ENCODE measurements at regions not wholly inside any gene's neighbourhood (a gene's known extent, or its start where the extent isn't known, plus 50 kb on each side); places are given as distances from the start of the nearest gene placed in this dataset.

GRCh38 chr6:141028791-141029280, 1103.9 kb upstream of the GJE1 start:
- no peaks in the 10 kb centered on the region for H3K27me3 ChIP-seq (ENCODE audit: insufficient read depth, low read depth, low read length)
- no peaks in the 10 kb centered on the region for H4K20me1 ChIP-seq (ENCODE audit: insufficient read depth)
- H3K4me2 ChIP-seq (ENCODE audit: low read length) = no peak overlapping the region
- no peaks in the 10 kb centered on the region for H3K79me2 ChIP-seq (replicated peaks; ENCODE audit: insufficient read depth, low read length)
- no peaks in the 10 kb centered on the region for H3F3A ChIP-seq (ENCODE audit: insufficient read depth, low read length, poor library complexity, severe bottlenecking)
- TF ChIP-seq CTCF (IDR thresholded peaks at IDR 0.05; ENCODE audit: poor library complexity, severe bottlenecking) (no peak), RAD21 (conservative IDR thresholded peaks at IDR 0.05) (no peak), SMC3 (conservative IDR thresholded peaks at IDR 0.05; ENCODE audit: poor library complexity) (no peak), TAF1 (IDR thresholded peaks at IDR 0.05; ENCODE audit: low read depth) (no peak), EP300 (conservative IDR thresholded peaks at IDR 0.05; ENCODE audit: poor library complexity, severe bottlenecking) (no peak), MXI1 (conservative IDR thresholded peaks at IDR 0.05; ENCODE audit: poor library complexity, severe bottlenecking) (no peak), EZH2 (IDR thresholded peaks at IDR 0.05; ENCODE audit: borderline replicate concordance, insufficient read depth, low read length, poor library complexity, severe bottlenecking) (no peak), REST (IDR thresholded peaks at IDR 0.05; ENCODE audit: borderline replicate concordance) (no peak), POLR2AphosphoS5 (IDR thresholded peaks at IDR 0.05) (no peak)
- no peaks in the 10 kb centered on the region for H3K9me2 ChIP-seq (ENCODE audit: insufficient read depth, low read length)
- H3K36me3 ChIP-seq (ENCODE audit: insufficient read depth, low read length) = no peaks in the 10 kb centered on the region
- H2AFZ ChIP-seq (ENCODE audit: low read depth, low read length) = no peak overlapping the region
- no peaks in the 10 kb centered on the region for H3K9me3 ChIP-seq (ENCODE audit: low read length)
- no peak overlapping the region for H3K9ac ChIP-seq (ENCODE audit: low read length)
- no peak overlapping the region for H3K27ac ChIP-seq (ENCODE audit: low read length)
- H3K4me3 ChIP-seq (ENCODE audit: low read length) = no peak overlapping the region

GRCh38 chr6:141026504-141026903, 1106.2 kb upstream of the GJE1 start:
- H3K27ac ChIP-seq (ENCODE audit: low read length) = no peak overlapping the region
- no peak overlapping the region for H3K9ac ChIP-seq (ENCODE audit: low read length)
- H2AFZ ChIP-seq (ENCODE audit: low read depth, low read length) = no peak overlapping the region
- no peak overlapping the region for H3K4me3 ChIP-seq (ENCODE audit: low read length)
- TF ChIP-seq MXI1 (conservative IDR thresholded peaks at IDR 0.05; ENCODE audit: poor library complexity, severe bottlenecking) (no peak), CTCF (IDR thresholded peaks at IDR 0.05; ENCODE audit: poor library complexity, severe bottlenecking) (no peak), TAF1 (IDR thresholded peaks at IDR 0.05; ENCODE audit: low read depth) (no peak), SMC3 (conservative IDR thresholded peaks at IDR 0.05; ENCODE audit: poor library complexity) (no peak), POLR2AphosphoS5 (IDR thresholded peaks at IDR 0.05) (no peak), EP300 (conservative IDR thresholded peaks at IDR 0.05; ENCODE audit: poor library complexity, severe bottlenecking) (no peak)
- no peaks in the 10 kb centered on the region for H3K79me2 ChIP-seq (replicated peaks; ENCODE audit: insufficient read depth, low read length)
- no peaks in the 10 kb centered on the region for H4K20me1 ChIP-seq (ENCODE audit: insufficient read depth)
- no peaks in the 10 kb centered on the region for H3F3A ChIP-seq (ENCODE audit: insufficient read depth, low read length, poor library complexity, severe bottlenecking)
- no peaks in the 10 kb centered on the region for H3K9me3 ChIP-seq (ENCODE audit: low read length)
- H3K36me3 ChIP-seq (ENCODE audit: insufficient read depth, low read length) = no peaks in the 10 kb centered on the region
- no peaks in the 10 kb centered on the region for H3K27me3 ChIP-seq (ENCODE audit: insufficient read depth, low read depth, low read length)
- H3K9me2 ChIP-seq (ENCODE audit: insufficient read depth, low read length) = no peaks in the 10 kb centered on the region
- no peak overlapping the region for H3K4me2 ChIP-seq (ENCODE audit: low read length)

Data from neural cell (in vitro differentiated cells).